OCI-LY7 (cell line): ENCODE measurements at regions not wholly inside any gene's neighbourhood (a gene's known extent, or its start where the extent isn't known, plus 50 kb on each side); places are given as distances from the start of the nearest gene placed in this dataset.

Source experiments
- EZH2phosphoT487 ChIP-seq: fragments of 200-600 bp; sonication (generic); IDR thresholded peaks from 2 replicates; pipeline ENCODE4 v1.6.1; 2018; ENCODE audit warnings: low read depth, borderline replicate concordance, mild to moderate bottlenecking, mixed run types, antibody characterized with exemption, low read length, moderate library complexity, mixed read lengths
- TF ChIP-seq, protein P1 (sequence below): fragments of 200-600 bp; sonication (generic); conservative IDR thresholded peaks from 2 replicates; pipeline ENCODE4 v1.5.1; 2014; ENCODE audit warnings: mild to moderate bottlenecking, antibody characterized with exemption, low read length, moderate library complexity, mixed read lengths

GRCh38 chr9:88278036-88278435, 110.2 kb upstream of the SPIN1 start:
- TF ChIP-seq, protein P1, sequence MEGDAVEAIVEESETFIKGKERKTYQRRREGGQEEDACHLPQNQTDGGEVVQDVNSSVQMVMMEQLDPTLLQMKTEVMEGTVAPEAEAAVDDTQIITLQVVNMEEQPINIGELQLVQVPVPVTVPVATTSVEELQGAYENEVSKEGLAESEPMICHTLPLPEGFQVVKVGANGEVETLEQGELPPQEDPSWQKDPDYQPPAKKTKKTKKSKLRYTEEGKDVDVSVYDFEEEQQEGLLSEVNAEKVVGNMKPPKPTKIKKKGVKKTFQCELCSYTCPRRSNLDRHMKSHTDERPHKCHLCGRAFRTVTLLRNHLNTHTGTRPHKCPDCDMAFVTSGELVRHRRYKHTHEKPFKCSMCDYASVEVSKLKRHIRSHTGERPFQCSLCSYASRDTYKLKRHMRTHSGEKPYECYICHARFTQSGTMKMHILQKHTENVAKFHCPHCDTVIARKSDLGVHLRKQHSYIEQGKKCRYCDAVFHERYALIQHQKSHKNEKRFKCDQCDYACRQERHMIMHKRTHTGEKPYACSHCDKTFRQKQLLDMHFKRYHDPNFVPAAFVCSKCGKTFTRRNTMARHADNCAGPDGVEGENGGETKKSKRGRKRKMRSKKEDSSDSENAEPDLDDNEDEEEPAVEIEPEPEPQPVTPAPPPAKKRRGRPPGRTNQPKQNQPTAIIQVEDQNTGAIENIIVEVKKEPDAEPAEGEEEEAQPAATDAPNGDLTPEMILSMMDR = no peak
- TF ChIP-seq EZH2phosphoT487 = no peak
